Heart left ventricle (tissue), 13 donors: ENCODE measurements at regions not wholly inside any gene's neighbourhood (a gene's known extent, or its start where the extent isn't known, plus 50 kb on each side); places are given as distances from the start of the nearest gene placed in this dataset.

Experiments used
- POLR2A ChIP-seq, 2 donors: fragments of 450-650 bp; IDR thresholded peaks; one replicate each; pipeline ENCODE4 v1.6.1; 2017; ENCODE audit warnings: antibody characterized with exemption in 2 of 2, mild to moderate bottlenecking in 2 of 2, moderate library complexity in 2 of 2
- TF ChIP-seq, protein P1 (sequence below), 12 donors: fragments of 200-600 bp; sonication (generic) in 4 of 12; IDR thresholded peaks; one replicate each; pipeline versions ENCODE4 v1.5.0 to v1.8.0; 2018 to 2022; ENCODE audit warnings: antibody characterized with exemption in 12 of 12, mild to moderate bottlenecking in 5 of 12
- donor health status: ischemic (EF 13 %, LVEDD 7.1; RV severe dilation, severe dysfunction).
- donor health status: DM: no; HTN: yes; CAD: no.
- donor health status: DM: no; HTN: no; CAD: no.
- donor health status: ischemic (EF 25% LVEDD 6.9; RV normal size, moderate dysfunction).
- donor health status: ischemic (EF 25% LVEDD 5.7; RV mildly dilated, moderate dysfunction).
- donor health status: ischemic (EF 35%, LVEDD 5.7; RV mildly dilated, moderate dysfunction).
- donor health status: nonischemic (EF 11% LVEDD 7.7; RV severe dilation, severe dysfunction).
- donor health status: DM: yes; HTN: yes; CAD: no.
- donor health status: PGD.
- donor health status: ischemic (EF 29% LVEDD 5.4; RV normal size, mild dysfunction).
- donor health status: nonischemic (EF 23%, LVEDD 6.1; RV moderate dilation, normal function).

DNA sequence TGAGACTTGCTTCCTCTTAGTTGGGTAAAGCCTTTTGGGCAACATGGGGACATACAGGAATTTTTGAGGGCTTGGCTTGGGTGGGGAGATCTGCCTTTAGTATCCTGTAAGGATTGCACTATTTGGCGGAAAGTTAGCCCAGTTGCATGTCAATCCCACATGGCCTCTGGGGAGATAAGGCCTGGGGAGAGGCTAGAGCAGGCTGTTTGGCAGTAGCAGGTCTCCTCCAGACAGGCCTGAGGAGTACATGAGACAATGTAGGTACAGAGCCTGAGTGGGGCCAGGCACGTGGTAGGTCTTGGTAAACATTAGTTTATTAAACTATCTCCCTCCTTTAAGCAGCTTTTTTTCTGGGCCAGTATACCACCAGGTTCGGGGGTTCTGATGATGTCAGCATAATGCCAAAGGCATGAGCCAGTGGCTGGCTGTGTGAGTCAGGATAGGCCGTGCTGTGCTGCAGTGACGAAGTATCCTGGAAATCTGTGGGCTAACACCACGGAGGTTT, 147.9 kb downstream of the VEGFA start:
- no peak for TF ChIP-seq POLR2A (IDR thresholded peaks at IDR 0.05)
- TF ChIP-seq, protein P1, sequence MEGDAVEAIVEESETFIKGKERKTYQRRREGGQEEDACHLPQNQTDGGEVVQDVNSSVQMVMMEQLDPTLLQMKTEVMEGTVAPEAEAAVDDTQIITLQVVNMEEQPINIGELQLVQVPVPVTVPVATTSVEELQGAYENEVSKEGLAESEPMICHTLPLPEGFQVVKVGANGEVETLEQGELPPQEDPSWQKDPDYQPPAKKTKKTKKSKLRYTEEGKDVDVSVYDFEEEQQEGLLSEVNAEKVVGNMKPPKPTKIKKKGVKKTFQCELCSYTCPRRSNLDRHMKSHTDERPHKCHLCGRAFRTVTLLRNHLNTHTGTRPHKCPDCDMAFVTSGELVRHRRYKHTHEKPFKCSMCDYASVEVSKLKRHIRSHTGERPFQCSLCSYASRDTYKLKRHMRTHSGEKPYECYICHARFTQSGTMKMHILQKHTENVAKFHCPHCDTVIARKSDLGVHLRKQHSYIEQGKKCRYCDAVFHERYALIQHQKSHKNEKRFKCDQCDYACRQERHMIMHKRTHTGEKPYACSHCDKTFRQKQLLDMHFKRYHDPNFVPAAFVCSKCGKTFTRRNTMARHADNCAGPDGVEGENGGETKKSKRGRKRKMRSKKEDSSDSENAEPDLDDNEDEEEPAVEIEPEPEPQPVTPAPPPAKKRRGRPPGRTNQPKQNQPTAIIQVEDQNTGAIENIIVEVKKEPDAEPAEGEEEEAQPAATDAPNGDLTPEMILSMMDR (IDR thresholded peaks at IDR 0.05), result no peak
